ENCODE measurements at regions not wholly inside any gene's neighbourhood (a gene's known extent, or its start where the extent isn't known, plus 50 kb on each side); places are given as distances from the start of the nearest gene placed in this dataset.

DNA sequence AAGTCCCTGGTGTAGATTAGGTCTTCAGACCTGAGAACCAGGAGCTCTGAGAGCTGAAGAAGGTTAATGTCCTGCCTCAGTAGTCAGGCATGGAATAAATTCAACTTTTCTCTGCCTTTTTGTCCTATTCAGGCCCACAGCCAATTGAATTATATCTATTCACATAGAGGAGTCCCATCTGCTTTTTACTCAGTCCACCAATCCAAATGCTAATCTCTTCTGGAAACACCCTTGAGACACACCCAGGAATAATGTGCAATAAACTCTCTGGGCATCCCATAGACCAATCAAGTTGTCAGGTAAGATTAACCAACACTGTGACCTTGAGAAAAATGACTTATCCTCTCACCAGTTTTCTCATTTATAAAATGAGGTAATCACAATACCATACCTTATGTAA, 129.4 kb downstream of the MEX3B start:
- Histone ChIP-seq H2AK5ac (ENCODE audit: low read length, severe bottlenecking) (no peak overlapping the region), H3K79me1 (replicated peaks; ENCODE audit: low read length, poor library complexity, severe bottlenecking) (no peaks in the 10 kb centered on the region), H2AFZ (ENCODE audit: low read depth, low read length) (no peak overlapping the region), H3K9ac (ENCODE audit: low read length) (no peak overlapping the region), H2BK120ac (ENCODE audit: low read depth, low read length) (no peak overlapping the region), H3K27me3 (ENCODE audit: control insufficient read depth in 1 of 2, insufficient read depth in 1 of 2, low read length in 2 of 2) (no peaks in the 10 kb centered on the region), H3K4me3 (ENCODE audit: insufficient read depth in 1 of 2, low read depth in 1 of 2, low read length in 2 of 2) (no peak overlapping the region), H3K18ac (ENCODE audit: low read depth in 1 of 2, low read length in 2 of 2) (no peak overlapping the region), H3K36me3 (ENCODE audit: control insufficient read depth in 1 of 2, insufficient read depth in 2 of 2, low read depth in 1 of 2, low read length in 2 of 2) (no peaks in the 10 kb centered on the region), H3K9me3 (ENCODE audit: control insufficient read depth, low read length) (peaks cover 27% of the 10 kb centered on the region), H3K4me2 (ENCODE audit: low read length, poor library complexity, severe bottlenecking) (no peak overlapping the region), H4K91ac (ENCODE audit: low read length) (no peak overlapping the region), H4K8ac (ENCODE audit: low read length) (no peak overlapping the region), H3K4ac (ENCODE audit: low read depth in 1 of 2, low read length in 2 of 2) (no peak overlapping the region), H2BK5ac (ENCODE audit: low read depth, low read length, poor library complexity, severe bottlenecking) (no peak overlapping the region), H3K23ac (ENCODE audit: low read length in 2 of 2) (no peak overlapping the region), H2BK15ac (ENCODE audit: low read depth, poor library complexity, severe bottlenecking) (no peak overlapping the region), H3K4me1 (ENCODE audit: control insufficient read depth, insufficient read depth, low read depth, low read length) (no peaks in the 10 kb centered on the region), H2BK12ac (ENCODE audit: low read length in 2 of 2) (no peak overlapping the region), H3K14ac (ENCODE audit: low read length in 2 of 2) (no peak overlapping the region), H3K27ac (ENCODE audit: low read length, poor library complexity, severe bottlenecking) (no peak overlapping the region)
- DNase-seq: no peak

- Histone ChIP-seq H3K4me1 (ENCODE audit: control insufficient read depth, insufficient read depth, low read depth, low read length) (no peaks in the 10 kb centered on the region), H2AK5ac (ENCODE audit: low read length, severe bottlenecking) (no peak overlapping the region), H3K36me3 (ENCODE audit: control insufficient read depth in 1 of 2, insufficient read depth in 2 of 2, low read depth in 1 of 2, low read length in 2 of 2) (no peaks in the 10 kb centered on the region), H3K27ac (ENCODE audit: low read length, poor library complexity, severe bottlenecking) (no peak overlapping the region), H3K4me3 (ENCODE audit: insufficient read depth in 1 of 2, low read depth in 1 of 2, low read length in 2 of 2) (no peak overlapping the region), H3K4me2 (ENCODE audit: low read length, poor library complexity, severe bottlenecking) (no peak overlapping the region), H2AFZ (ENCODE audit: low read depth, low read length) (no peak overlapping the region), H2BK120ac (ENCODE audit: low read depth, low read length) (no peak overlapping the region), H3K14ac (ENCODE audit: low read length in 2 of 2) (no peak overlapping the region), H3K27me3 (ENCODE audit: control insufficient read depth in 1 of 2, insufficient read depth in 1 of 2, low read length in 2 of 2) (no peaks in the 10 kb centered on the region), H2BK12ac (ENCODE audit: low read length in 2 of 2) (no peak overlapping the region), H4K8ac (ENCODE audit: low read length) (no peak overlapping the region), H4K91ac (ENCODE audit: low read length) (no peak overlapping the region), H3K4ac (ENCODE audit: low read depth in 1 of 2, low read length in 2 of 2) (no peak overlapping the region), H3K9ac (ENCODE audit: low read length) (no peak overlapping the region), H3K23ac (ENCODE audit: low read length in 2 of 2) (no peak overlapping the region), H3K9me3 (ENCODE audit: control insufficient read depth, low read length) (peaks cover 22% of the 10 kb centered on the region), H3K79me1 (replicated peaks; ENCODE audit: low read length, poor library complexity, severe bottlenecking) (no peaks in the 10 kb centered on the region), H3K18ac (ENCODE audit: low read depth in 1 of 2, low read length in 2 of 2) (no peak overlapping the region), H2BK15ac (ENCODE audit: low read depth, poor library complexity, severe bottlenecking) (no peak overlapping the region), H2BK5ac (ENCODE audit: low read depth, low read length, poor library complexity, severe bottlenecking) (no peak overlapping the region)
- WGBS: 81% methylated on average over 5 of the region's 5 CpGs
- no peak for DNase-seq
These were observed 129.8 kb downstream of the MEX3B start for GRCh38 chr15:81915990-81916389.

- Histone ChIP-seq H3K27ac (ENCODE audit: low read length, poor library complexity, severe bottlenecking) (no peak overlapping the region), H3K4me3 (ENCODE audit: insufficient read depth in 1 of 2, low read depth in 1 of 2, low read length in 2 of 2) (no peak overlapping the region), H3K4ac (ENCODE audit: low read depth in 1 of 2, low read length in 2 of 2) (no peak overlapping the region), H3K14ac (ENCODE audit: low read length in 2 of 2) (peak overlapping the region in 1 of 2 experiments; percentile 44), H3K36me3 (ENCODE audit: control insufficient read depth in 1 of 2, insufficient read depth in 2 of 2, low read depth in 1 of 2, low read length in 2 of 2) (no peaks in the 10 kb centered on the region), H2BK12ac (ENCODE audit: low read length in 2 of 2) (no peak overlapping the region), H3K9ac (ENCODE audit: low read length) (no peak overlapping the region), H3K4me1 (ENCODE audit: control insufficient read depth, insufficient read depth, low read depth, low read length) (no peaks in the 10 kb centered on the region), H2BK15ac (ENCODE audit: low read depth, poor library complexity, severe bottlenecking) (no peak overlapping the region), H2AK5ac (ENCODE audit: low read length, severe bottlenecking) (no peak overlapping the region), H2AFZ (ENCODE audit: low read depth, low read length) (no peak overlapping the region), H3K4me2 (ENCODE audit: low read length, poor library complexity, severe bottlenecking) (no peak overlapping the region), H3K9me3 (ENCODE audit: control insufficient read depth, low read length) (peaks cover 14% of the 10 kb centered on the region), H3K23ac (ENCODE audit: low read length in 2 of 2) (no peak overlapping the region), H3K79me1 (replicated peaks; ENCODE audit: low read length, poor library complexity, severe bottlenecking) (no peaks in the 10 kb centered on the region), H4K91ac (ENCODE audit: low read length) (no peak overlapping the region), H4K8ac (ENCODE audit: low read length) (no peak overlapping the region), H3K27me3 (ENCODE audit: control insufficient read depth in 1 of 2, insufficient read depth in 1 of 2, low read length in 2 of 2) (no peaks in the 10 kb centered on the region), H2BK5ac (ENCODE audit: low read depth, low read length, poor library complexity, severe bottlenecking) (no peak overlapping the region), H2BK120ac (ENCODE audit: low read depth, low read length) (no peak overlapping the region), H3K18ac (ENCODE audit: low read depth in 1 of 2, low read length in 2 of 2) (no peak overlapping the region)
- DNase-seq: no peak
- 67% methylated on average over 7 of the region's 7 CpGs for WGBS
These were observed 131.0 kb downstream of the MEX3B start for GRCh38 chr15:81914734-81915256.

DNA sequence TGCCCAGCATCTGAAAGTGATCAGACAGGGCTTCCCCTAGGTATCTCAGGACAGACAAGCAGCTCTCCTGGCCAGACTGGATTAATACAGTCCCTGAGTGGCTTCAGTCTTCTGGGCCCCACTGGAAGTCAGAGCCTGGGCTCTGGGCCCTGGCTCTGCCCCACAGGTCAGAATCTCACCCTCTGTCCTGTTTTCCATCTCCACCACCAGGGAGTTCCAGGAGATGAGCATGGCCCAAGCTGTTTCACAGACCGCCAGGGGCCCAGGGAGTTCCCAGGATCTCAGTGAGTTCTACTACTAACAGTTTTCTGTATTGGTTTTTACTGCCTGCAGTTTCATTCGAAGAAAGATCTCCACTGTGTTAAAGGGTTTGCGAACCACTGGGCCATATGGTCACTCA, 131.5 kb downstream of the MEX3B start:
- Histone ChIP-seq H3K27me3 (ENCODE audit: control insufficient read depth in 1 of 2, insufficient read depth in 1 of 2, low read length in 2 of 2) (no peaks in the 10 kb centered on the region), H2AK5ac (ENCODE audit: low read length, severe bottlenecking) (no peak overlapping the region), H2BK15ac (ENCODE audit: low read depth, poor library complexity, severe bottlenecking) (no peak overlapping the region), H3K4me3 (ENCODE audit: insufficient read depth in 1 of 2, low read depth in 1 of 2, low read length in 2 of 2) (no peak overlapping the region), H3K4ac (ENCODE audit: low read depth in 1 of 2, low read length in 2 of 2) (no peak overlapping the region), H3K4me2 (ENCODE audit: low read length, poor library complexity, severe bottlenecking) (no peak overlapping the region), H3K4me1 (ENCODE audit: control insufficient read depth, insufficient read depth, low read depth, low read length) (no peaks in the 10 kb centered on the region), H4K8ac (ENCODE audit: low read length) (no peak overlapping the region), H3K14ac (ENCODE audit: low read length in 2 of 2) (no peak overlapping the region), H3K9me3 (ENCODE audit: control insufficient read depth, low read length) (peaks cover 14% of the 10 kb centered on the region), H3K79me1 (replicated peaks; ENCODE audit: low read length, poor library complexity, severe bottlenecking) (no peaks in the 10 kb centered on the region), H4K91ac (ENCODE audit: low read length) (no peak overlapping the region), H3K36me3 (ENCODE audit: control insufficient read depth in 1 of 2, insufficient read depth in 2 of 2, low read depth in 1 of 2, low read length in 2 of 2) (no peaks in the 10 kb centered on the region), H2BK12ac (ENCODE audit: low read length in 2 of 2) (no peak overlapping the region), H2BK5ac (ENCODE audit: low read depth, low read length, poor library complexity, severe bottlenecking) (no peak overlapping the region), H2BK120ac (ENCODE audit: low read depth, low read length) (no peak overlapping the region), H3K23ac (ENCODE audit: low read length in 2 of 2) (no peak overlapping the region), H3K18ac (ENCODE audit: low read depth in 1 of 2, low read length in 2 of 2) (no peak overlapping the region), H2AFZ (ENCODE audit: low read depth, low read length) (no peak overlapping the region), H3K27ac (ENCODE audit: low read length, poor library complexity, severe bottlenecking) (no peak overlapping the region), H3K9ac (ENCODE audit: low read length) (no peak overlapping the region)
- DNase-seq: no peak
- 89% methylated on average over 3 of the region's 3 CpGs for WGBS
